ENCODE measurements at regions not wholly inside any gene's neighbourhood (a gene's known extent, or its start where the extent isn't known, plus 50 kb on each side); places are given as distances from the start of the nearest gene placed in this dataset.

DNA sequence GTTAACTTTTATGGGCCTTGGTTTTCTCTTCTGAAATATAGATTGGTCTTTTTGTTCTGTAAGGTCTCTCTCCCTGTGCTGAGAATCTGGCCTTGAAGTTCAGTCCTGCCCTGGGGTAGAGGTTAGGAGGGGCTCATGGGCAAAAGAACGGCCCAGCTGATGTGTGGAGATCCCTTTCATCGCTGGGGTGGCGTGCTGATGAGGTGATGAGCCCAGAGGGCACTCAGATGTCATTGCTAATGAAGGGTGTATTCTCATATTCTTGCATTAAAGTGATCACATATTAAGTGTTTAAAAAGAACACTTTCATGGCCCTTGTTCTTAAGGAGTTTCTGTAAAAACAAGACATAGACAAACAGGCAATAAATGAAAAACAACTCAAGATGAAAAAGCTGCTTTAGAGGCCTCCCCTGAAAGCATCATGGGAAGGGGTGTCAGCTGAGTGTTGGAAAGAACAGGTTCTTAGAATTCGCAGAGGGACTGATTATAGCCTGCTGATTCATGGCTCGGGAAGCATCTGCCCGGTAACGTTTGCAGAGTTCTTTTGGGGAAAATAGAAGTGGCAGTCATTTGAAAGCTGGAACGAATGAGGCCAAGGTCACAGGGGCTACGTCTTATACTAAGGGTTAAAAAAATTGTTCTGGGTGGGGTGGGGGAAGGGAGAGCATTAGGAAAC is 72.5 kb upstream of the GPR158 start:
- no peak for DNase-seq (ENCODE audit: extremely low read depth, insufficient read length)
- no peaks in the 10 kb centered on the region for H3K36me3 ChIP-seq (ENCODE audit: control insufficient read depth, insufficient read depth, low read length)
- H3K4me3 ChIP-seq (replicated peaks; ENCODE audit: low read depth, low read length) = no peak overlapping the region
- H3K27me3 ChIP-seq (replicated peaks; ENCODE audit: control insufficient read depth, insufficient read depth, low read length) = no peaks in the 10 kb centered on the region
- TF ChIP-seq, protein P1, sequence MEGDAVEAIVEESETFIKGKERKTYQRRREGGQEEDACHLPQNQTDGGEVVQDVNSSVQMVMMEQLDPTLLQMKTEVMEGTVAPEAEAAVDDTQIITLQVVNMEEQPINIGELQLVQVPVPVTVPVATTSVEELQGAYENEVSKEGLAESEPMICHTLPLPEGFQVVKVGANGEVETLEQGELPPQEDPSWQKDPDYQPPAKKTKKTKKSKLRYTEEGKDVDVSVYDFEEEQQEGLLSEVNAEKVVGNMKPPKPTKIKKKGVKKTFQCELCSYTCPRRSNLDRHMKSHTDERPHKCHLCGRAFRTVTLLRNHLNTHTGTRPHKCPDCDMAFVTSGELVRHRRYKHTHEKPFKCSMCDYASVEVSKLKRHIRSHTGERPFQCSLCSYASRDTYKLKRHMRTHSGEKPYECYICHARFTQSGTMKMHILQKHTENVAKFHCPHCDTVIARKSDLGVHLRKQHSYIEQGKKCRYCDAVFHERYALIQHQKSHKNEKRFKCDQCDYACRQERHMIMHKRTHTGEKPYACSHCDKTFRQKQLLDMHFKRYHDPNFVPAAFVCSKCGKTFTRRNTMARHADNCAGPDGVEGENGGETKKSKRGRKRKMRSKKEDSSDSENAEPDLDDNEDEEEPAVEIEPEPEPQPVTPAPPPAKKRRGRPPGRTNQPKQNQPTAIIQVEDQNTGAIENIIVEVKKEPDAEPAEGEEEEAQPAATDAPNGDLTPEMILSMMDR (IDR thresholded peaks at IDR 0.05; ENCODE audit: insufficient read depth, low read length, poor library complexity, severe bottlenecking) = no peak

DNA sequence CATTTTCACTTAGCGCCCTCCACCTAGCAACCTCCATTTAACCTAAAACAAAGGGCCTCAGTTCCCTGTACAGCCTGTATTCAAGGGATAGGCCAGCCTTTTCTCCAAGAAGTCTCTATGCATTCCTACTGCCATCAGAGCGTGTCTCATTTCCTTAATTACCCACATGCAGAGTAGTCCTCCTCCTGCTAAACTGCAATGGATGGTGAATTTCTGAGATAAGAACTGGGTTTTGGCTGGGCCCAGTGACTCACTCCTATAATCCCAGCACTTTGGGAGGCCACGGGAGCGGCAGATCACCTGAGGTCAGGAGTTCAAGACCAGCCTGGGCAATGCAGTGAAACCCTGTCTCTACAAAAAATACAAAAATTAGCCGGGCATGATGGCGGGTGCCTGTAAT is 71.1 kb upstream of the GPR158 start:
- H3K36me3 ChIP-seq (ENCODE audit: control insufficient read depth, insufficient read depth, low read length) = no peaks in the 10 kb centered on the region
- no peak for DNase-seq (ENCODE audit: extremely low read depth, insufficient read length)
- no peaks in the 10 kb centered on the region for H3K27me3 ChIP-seq (replicated peaks; ENCODE audit: control insufficient read depth, insufficient read depth, low read length)
- TF ChIP-seq, protein P1 (IDR thresholded peaks at IDR 0.05; ENCODE audit: insufficient read depth, low read length, poor library complexity, severe bottlenecking) = no peak
- H3K4me3 ChIP-seq (replicated peaks; ENCODE audit: low read depth, low read length) = no peak overlapping the region

DNA sequence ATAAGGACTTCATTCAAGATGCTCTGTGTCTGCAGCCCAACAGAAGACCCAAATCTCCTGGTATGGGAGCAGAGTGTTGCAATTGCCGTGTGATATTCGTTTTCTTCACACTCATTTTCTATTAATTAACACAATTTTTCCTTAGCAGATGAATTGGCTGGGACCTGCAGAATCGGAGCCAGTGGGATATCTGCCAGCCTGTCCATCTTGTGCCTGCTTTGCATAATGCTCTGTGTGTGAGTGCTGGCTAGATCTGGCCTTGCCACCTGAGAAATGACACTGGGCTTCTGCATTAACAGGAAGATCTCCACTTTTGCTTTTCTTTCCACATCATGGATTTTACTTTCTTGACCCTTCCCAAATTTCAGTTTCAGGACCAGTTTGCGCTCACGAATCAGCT is 70.4 kb upstream of the GPR158 start:
- no peak overlapping the region for H3K4me3 ChIP-seq (replicated peaks; ENCODE audit: low read depth, low read length)
- no peaks in the 10 kb centered on the region for H3K27me3 ChIP-seq (replicated peaks; ENCODE audit: control insufficient read depth, insufficient read depth, low read length)
- no peak for DNase-seq (ENCODE audit: extremely low read depth, insufficient read length)
- H3K36me3 ChIP-seq (ENCODE audit: control insufficient read depth, insufficient read depth, low read length) = no peaks in the 10 kb centered on the region
- TF ChIP-seq, protein P1 (IDR thresholded peaks at IDR 0.05; ENCODE audit: insufficient read depth, low read length, poor library complexity, severe bottlenecking) = no peak

DNA sequence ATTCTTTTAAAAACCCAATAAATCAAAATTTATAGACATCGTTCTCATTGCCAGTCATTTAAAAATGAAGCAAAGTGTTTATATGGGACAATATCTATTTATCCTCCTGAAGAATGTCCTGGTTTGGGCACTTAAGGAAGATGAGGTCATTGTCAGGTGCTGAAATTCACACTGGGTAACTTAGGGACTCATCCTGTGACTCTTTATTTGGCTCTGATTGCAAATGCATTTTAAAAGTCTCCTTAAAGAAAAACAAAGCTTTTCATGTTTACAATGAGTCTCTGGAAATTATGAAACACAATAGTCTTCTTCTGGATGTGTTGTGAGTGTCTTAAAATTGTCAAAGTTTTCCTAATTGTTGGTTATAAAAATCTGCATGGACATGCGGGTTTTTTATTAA is 69.5 kb upstream of the GPR158 start:
- Histone ChIP-seq H3K27me3 (replicated peaks; ENCODE audit: control insufficient read depth, insufficient read depth, low read length) (no peaks in the 10 kb centered on the region), H3K4me3 (replicated peaks; ENCODE audit: low read depth, low read length) (no peak overlapping the region), H3K36me3 (ENCODE audit: control insufficient read depth, insufficient read depth, low read length) (no peaks in the 10 kb centered on the region)
- DNase-seq (ENCODE audit: extremely low read depth, insufficient read length) = no peak
- TF ChIP-seq, protein P1 (IDR thresholded peaks at IDR 0.05; ENCODE audit: insufficient read depth, low read length, poor library complexity, severe bottlenecking) = no peak

DNA sequence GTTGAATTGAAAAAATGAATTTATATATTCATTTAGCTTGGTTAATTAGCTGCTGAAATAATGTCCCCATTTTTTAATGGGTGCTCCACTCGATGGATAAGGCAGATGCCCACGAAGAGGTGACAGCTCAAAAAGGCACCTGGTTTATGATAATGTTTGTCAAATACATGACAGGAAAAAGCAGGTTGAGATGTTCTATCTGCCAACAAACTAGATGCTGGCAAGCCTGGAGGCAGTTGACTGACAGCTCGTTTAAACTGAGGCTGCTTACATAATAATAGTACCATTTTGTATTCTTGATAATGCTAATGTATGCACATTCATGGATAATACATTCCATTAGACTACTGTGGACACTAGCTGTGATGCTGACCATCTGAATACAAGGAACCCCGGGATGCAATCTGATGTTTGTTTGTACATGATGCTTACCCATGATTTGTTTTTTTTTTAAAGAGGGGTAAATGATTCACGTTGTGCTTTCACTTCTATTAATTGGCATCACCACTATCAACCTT is 69.0 kb upstream of the GPR158 start:
- Histone ChIP-seq H3K27me3 (replicated peaks; ENCODE audit: control insufficient read depth, insufficient read depth, low read length) (no peaks in the 10 kb centered on the region), H3K4me3 (replicated peaks; ENCODE audit: low read depth, low read length) (no peak overlapping the region), H3K36me3 (ENCODE audit: control insufficient read depth, insufficient read depth, low read length) (no peaks in the 10 kb centered on the region)
- TF ChIP-seq, protein P1 (IDR thresholded peaks at IDR 0.05; ENCODE audit: insufficient read depth, low read length, poor library complexity, severe bottlenecking) = no peak
- no peak for DNase-seq (ENCODE audit: extremely low read depth, insufficient read length)

Measured in GM06990 (cell line).